ENCODE measurements at regions not wholly inside any gene's neighbourhood (a gene's known extent, or its start where the extent isn't known, plus 50 kb on each side); places are given as distances from the start of the nearest gene placed in this dataset.

DNA sequence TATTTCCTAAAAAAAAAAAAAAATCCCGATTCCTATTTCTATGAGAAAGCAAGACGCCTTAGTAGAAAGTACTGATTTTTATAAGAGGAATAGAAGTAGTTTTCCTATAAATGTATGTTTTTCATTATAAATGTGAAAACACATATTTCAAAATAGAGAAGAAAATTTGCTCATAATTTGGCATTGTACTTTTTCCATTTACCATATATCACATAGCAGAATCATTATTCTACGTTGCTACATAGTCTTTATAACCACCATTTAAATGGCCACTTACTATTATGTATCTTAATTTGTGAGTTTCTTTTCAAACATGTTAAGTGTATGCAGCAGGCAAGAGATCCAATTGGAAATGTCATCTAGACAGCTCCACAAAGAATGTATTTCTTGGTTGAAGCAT lies 99.0 kb downstream of the CCDC34 start:
- no peak for TF ChIP-seq ZNF121 (tag by site-specific recombination; IDR thresholded peaks at IDR 0.05)
- TF ChIP-seq, protein P1, sequence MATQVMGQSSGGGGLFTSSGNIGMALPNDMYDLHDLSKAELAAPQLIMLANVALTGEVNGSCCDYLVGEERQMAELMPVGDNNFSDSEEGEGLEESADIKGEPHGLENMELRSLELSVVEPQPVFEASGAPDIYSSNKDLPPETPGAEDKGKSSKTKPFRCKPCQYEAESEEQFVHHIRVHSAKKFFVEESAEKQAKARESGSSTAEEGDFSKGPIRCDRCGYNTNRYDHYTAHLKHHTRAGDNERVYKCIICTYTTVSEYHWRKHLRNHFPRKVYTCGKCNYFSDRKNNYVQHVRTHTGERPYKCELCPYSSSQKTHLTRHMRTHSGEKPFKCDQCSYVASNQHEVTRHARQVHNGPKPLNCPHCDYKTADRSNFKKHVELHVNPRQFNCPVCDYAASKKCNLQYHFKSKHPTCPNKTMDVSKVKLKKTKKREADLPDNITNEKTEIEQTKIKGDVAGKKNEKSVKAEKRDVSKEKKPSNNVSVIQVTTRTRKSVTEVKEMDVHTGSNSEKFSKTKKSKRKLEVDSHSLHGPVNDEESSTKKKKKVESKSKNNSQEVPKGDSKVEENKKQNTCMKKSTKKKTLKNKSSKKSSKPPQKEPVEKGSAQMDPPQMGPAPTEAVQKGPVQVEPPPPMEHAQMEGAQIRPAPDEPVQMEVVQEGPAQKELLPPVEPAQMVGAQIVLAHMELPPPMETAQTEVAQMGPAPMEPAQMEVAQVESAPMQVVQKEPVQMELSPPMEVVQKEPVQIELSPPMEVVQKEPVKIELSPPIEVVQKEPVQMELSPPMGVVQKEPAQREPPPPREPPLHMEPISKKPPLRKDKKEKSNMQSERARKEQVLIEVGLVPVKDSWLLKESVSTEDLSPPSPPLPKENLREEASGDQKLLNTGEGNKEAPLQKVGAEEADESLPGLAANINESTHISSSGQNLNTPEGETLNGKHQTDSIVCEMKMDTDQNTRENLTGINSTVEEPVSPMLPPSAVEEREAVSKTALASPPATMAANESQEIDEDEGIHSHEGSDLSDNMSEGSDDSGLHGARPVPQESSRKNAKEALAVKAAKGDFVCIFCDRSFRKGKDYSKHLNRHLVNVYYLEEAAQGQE (tag by site-specific recombination; IDR thresholded peaks at IDR 0.05): no peak
- TF ChIP-seq, protein P2, sequence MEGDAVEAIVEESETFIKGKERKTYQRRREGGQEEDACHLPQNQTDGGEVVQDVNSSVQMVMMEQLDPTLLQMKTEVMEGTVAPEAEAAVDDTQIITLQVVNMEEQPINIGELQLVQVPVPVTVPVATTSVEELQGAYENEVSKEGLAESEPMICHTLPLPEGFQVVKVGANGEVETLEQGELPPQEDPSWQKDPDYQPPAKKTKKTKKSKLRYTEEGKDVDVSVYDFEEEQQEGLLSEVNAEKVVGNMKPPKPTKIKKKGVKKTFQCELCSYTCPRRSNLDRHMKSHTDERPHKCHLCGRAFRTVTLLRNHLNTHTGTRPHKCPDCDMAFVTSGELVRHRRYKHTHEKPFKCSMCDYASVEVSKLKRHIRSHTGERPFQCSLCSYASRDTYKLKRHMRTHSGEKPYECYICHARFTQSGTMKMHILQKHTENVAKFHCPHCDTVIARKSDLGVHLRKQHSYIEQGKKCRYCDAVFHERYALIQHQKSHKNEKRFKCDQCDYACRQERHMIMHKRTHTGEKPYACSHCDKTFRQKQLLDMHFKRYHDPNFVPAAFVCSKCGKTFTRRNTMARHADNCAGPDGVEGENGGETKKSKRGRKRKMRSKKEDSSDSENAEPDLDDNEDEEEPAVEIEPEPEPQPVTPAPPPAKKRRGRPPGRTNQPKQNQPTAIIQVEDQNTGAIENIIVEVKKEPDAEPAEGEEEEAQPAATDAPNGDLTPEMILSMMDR (tag by site-specific recombination; IDR thresholded peaks at IDR 0.05): no peak
- TF ChIP-seq ZEB2 (tag by site-specific recombination; IDR thresholded peaks at IDR 0.05): no peak
- TF ChIP-seq, protein P3, sequence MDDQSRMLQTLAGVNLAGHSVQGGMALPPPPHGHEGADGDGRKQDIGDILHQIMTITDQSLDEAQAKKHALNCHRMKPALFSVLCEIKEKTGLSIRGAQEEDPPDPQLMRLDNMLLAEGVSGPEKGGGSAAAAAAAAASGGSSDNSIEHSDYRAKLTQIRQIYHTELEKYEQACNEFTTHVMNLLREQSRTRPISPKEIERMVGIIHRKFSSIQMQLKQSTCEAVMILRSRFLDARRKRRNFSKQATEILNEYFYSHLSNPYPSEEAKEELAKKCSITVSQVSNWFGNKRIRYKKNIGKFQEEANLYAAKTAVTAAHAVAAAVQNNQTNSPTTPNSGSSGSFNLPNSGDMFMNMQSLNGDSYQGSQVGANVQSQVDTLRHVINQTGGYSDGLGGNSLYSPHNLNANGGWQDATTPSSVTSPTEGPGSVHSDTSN (CRISPR knock-in tag; IDR thresholded peaks at IDR 0.05): no peak
